WTC11 (cell line): ENCODE measurements at regions not wholly inside any gene's neighbourhood (a gene's known extent, or its start where the extent isn't known, plus 50 kb on each side); places are given as distances from the start of the nearest gene placed in this dataset.
A peak's percentile ranks its signal among the peaks of the same experiment; 100 is the strongest.

Experiments used
- ATAC-seq: fragments of 200-7000 bp; cut with Tn5 transposase; 2 replicates; pipeline ENCODE4 v1.10.0; 2021; ENCODE audit warnings: mild to moderate bottlenecking, moderate library complexity
- CTCF ChIA-PET: fragments of 300-600 bp; sonication (Branson Sonifier 250); formaldehyde crosslinking; loops from one replicate; lab custom pipeline; 2021; ENCODE audit warnings: antibody characterized with exemption; lab: Charles Lee
- POLR2A ChIA-PET: fragments of 350-600 bp; sonication (Branson Sonifier 250); formaldehyde crosslinking; loops from one replicate; lab custom pipeline; 2021; ENCODE audit warnings: antibody characterized with exemption; lab: Charles Lee
- DNase-seq: peaks from one replicate; pipeline ENCODE4 v3.0.0; 2021; ENCODE audit warnings: low spot score
- H3K27ac Mint-ChIP-seq: 2 replicates; pipeline ENCODE4 v1.8.0; 2021; ENCODE audit warnings: mixed read lengths
- H3K27me3 Mint-ChIP-seq: 2 replicates; pipeline ENCODE4 v1.8.0; 2021; ENCODE audit warnings: low read depth, mild to moderate bottlenecking, moderate library complexity, mixed read lengths
- H3K36me3 Mint-ChIP-seq: 2 replicates; pipeline ENCODE4 v1.8.0; 2021; ENCODE audit warnings: mixed read lengths
- H3K4me1 Mint-ChIP-seq: 2 replicates; pipeline ENCODE4 v1.8.0; 2022; ENCODE audit warnings: mixed read lengths
- H3K4me3 Mint-ChIP-seq: 2 replicates; pipeline ENCODE4 v1.8.0; 2021; ENCODE audit warnings: mild to moderate bottlenecking, moderate library complexity, mixed read lengths
- H3K9me3 Mint-ChIP-seq: 2 replicates; pipeline ENCODE4 v1.8.0; 2021; ENCODE audit warnings: mixed read lengths
- CREB1 ChIP-seq: sonication (generic); formaldehyde crosslinking; IDR thresholded peaks from 2 replicates; pipeline ENCODE4 v1.8.0; 2023; ENCODE audit warnings: mild to moderate bottlenecking, missing genetic modification reagents
- ESRRA ChIP-seq: sonication (generic); formaldehyde crosslinking; IDR thresholded peaks from 2 replicates; pipeline ENCODE4 v1.8.1; 2022; ENCODE audit warnings: mild to moderate bottlenecking, missing genetic modification reagents, borderline replicate concordance
- ETV6 ChIP-seq: sonication (generic); formaldehyde crosslinking; IDR thresholded peaks from 2 replicates; pipeline ENCODE4 v1.8.1; 2022; ENCODE audit warnings: mild to moderate bottlenecking, missing genetic modification reagents
- GABPB1 ChIP-seq: sonication (generic); formaldehyde crosslinking; IDR thresholded peaks from 2 replicates; pipeline ENCODE4 v1.8.1; 2023; ENCODE audit warnings: mild to moderate bottlenecking, missing genetic modification reagents
- GTF2I ChIP-seq: fragments of 250-450 bp; sonication (Bioruptor Pico); conservative IDR thresholded peaks from 2 replicates; pipeline ENCODE4 v1.4.0; 2021; ENCODE audit warnings: mild to moderate bottlenecking
- IRF2 ChIP-seq: sonication (generic); formaldehyde crosslinking; IDR thresholded peaks from 2 replicates; pipeline ENCODE4 v1.8.0; 2022; ENCODE audit warnings: low read depth, missing genetic modification reagents, borderline replicate concordance
- MYBL2 ChIP-seq: sonication (generic); formaldehyde crosslinking; IDR thresholded peaks from 2 replicates; pipeline ENCODE4 v1.8.1; 2023; ENCODE audit warnings: mild to moderate bottlenecking, moderate library complexity, missing genetic modification reagents
- NR3C1 ChIP-seq: sonication (generic); formaldehyde crosslinking; conservative IDR thresholded peaks from 2 replicates; pipeline ENCODE4 v1.8.1; 2023; ENCODE audit warnings: low read depth, mild to moderate bottlenecking, missing genetic modification reagents
- SMAD3 ChIP-seq: sonication (generic); formaldehyde crosslinking; IDR thresholded peaks from 2 replicates; pipeline ENCODE4 v1.8.0; 2022; ENCODE audit warnings: missing genetic modification reagents, mild to moderate bottlenecking, borderline replicate concordance
- SMAD4 ChIP-seq: sonication (generic); formaldehyde crosslinking; IDR thresholded peaks from 2 replicates; pipeline ENCODE4 v1.8.0; 2022; ENCODE audit warnings: mild to moderate bottlenecking, missing genetic modification reagents
- TP53 ChIP-seq: sonication (generic); formaldehyde crosslinking; IDR thresholded peaks from 2 replicates; pipeline ENCODE4 v1.8.1; 2023; ENCODE audit warnings: mild to moderate bottlenecking, missing genetic modification reagents
- ZNF416 ChIP-seq: fragments of 250-450 bp; sonication (Bioruptor Pico); IDR thresholded peaks from 2 replicates; pipeline ENCODE4 v1.9.0; 2021; ENCODE audit warnings: mild to moderate bottlenecking, inconsistent platforms
- ZNF423 ChIP-seq: fragments of 250-450 bp; sonication (Bioruptor Pico); IDR thresholded peaks from 2 replicates; pipeline ENCODE4 v2.1.2; 2022; ENCODE audit warnings: mild to moderate bottlenecking, moderate library complexity
- TF ChIP-seq, protein P1 (sequence below): fragments of 250-450 bp; sonication (Bioruptor Pico); conservative IDR thresholded peaks from 2 replicates; pipeline ENCODE4 v1.9.0; 2021; ENCODE audit warnings: mild to moderate bottlenecking
- TF ChIP-seq, protein P2 (sequence below): sonication (generic); formaldehyde crosslinking; IDR thresholded peaks from 2 replicates; pipeline ENCODE4 v1.8.1; 2022; ENCODE audit warnings: missing genetic modification reagents, borderline replicate concordance
- TF ChIP-seq, protein P3 (sequence below): sonication (generic); formaldehyde crosslinking; IDR thresholded peaks from 2 replicates; pipeline ENCODE4 v1.8.0; 2023; ENCODE audit warnings: mild to moderate bottlenecking, missing genetic modification reagents
- TF ChIP-seq, protein P4 (sequence below): sonication (generic); formaldehyde crosslinking; IDR thresholded peaks from 2 replicates; pipeline ENCODE4 v1.8.1; 2022; ENCODE audit warnings: low read depth, missing genetic modification reagents, borderline replicate concordance
- TF ChIP-seq, protein P5 (sequence below): fragments of 250-450 bp; sonication (Bioruptor Pico); IDR thresholded peaks from 2 replicates; pipeline ENCODE4 v1.9.0; 2021; ENCODE audit warnings: mild to moderate bottlenecking
- TF ChIP-seq, protein P6 (sequence below): sonication (generic); formaldehyde crosslinking; IDR thresholded peaks from 2 replicates; pipeline ENCODE4 v1.8.1; 2023; ENCODE audit warnings: mild to moderate bottlenecking, missing genetic modification reagents, moderate library complexity

DNA sequence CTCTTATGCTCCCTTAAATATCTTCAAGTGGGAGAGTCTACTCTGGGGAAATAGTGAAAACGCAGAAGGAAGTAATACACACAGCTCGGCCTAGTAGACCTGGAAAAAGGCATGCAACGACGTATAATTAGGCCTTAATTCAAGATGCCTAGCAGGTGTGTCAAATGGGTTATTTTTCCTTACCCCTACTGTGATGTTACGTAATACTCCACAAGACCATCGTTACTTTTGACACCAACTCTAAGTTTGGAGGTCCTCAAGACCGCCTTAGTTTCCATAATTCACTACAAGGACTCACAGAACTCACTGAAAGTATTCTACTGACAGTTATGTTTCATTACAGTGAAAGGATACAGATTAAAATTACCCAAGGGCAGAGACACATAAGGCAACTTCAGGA lies 1024.3 kb upstream of the MAP3K7 start:
- Mint-ChIP-seq H3K27me3 (no peaks in the 10 kb centered on the region), H3K27ac (no peak overlapping the region), H3K4me3 (no peak overlapping the region)
- CTCF ChIA-PET: no interaction called here
- no peak for DNase-seq
- POLR2A ChIA-PET: no interaction called here
- TF ChIP-seq GTF2I (CRISPR knock-in tag): no peak
- TF ChIP-seq MYBL2 (CRISPR knock-in tag): no peak
- TF ChIP-seq SMAD4 (CRISPR knock-in tag): no peak
- no peak for TF ChIP-seq GABPB1 (CRISPR knock-in tag)
- TF ChIP-seq, protein P1, sequence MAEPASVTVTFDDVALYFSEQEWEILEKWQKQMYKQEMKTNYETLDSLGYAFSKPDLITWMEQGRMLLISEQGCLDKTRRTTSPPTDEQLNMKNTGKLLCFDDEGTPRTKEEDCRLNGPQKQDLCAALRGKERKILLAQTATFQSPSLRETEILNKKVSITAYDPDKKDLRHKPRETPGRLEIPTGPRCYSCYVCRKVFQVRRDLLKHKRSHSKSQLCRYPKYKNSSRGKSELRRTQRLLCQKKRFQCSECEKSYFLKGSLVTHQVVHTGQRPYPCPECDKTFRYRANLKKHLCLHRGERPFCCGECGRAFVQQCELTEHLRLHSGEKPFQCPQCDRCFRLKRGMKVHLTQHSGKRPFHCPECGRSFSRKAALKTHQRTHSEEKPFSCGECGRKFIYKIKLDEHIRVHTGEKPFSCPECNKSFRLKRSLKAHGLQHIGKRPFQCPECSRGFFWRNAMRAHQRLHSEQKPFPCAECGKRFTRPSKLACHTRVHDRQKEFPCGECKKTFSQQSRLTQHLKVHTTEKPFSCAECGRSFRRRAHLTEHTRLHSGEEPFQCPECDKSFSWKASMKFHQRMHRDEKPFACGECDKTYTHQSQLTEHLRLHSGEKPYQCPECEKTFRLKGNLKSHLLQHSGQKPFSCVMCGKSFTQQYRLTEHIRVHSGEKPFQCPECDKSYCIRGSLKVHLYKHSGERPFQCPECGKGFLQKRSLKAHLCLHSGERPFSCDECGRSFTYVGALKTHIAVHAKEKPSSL (CRISPR knock-in tag): no peak
- TF ChIP-seq, all 79 proteins: peak for 0
- no peaks in the 10 kb centered on the region for H3K36me3 Mint-ChIP-seq
- no peaks in the 10 kb centered on the region for H3K9me3 Mint-ChIP-seq
- H3K4me1 Mint-ChIP-seq: no peaks in the 10 kb centered on the region; the same call in 1 of the 2 replicates
- no peak for ATAC-seq

DNA sequence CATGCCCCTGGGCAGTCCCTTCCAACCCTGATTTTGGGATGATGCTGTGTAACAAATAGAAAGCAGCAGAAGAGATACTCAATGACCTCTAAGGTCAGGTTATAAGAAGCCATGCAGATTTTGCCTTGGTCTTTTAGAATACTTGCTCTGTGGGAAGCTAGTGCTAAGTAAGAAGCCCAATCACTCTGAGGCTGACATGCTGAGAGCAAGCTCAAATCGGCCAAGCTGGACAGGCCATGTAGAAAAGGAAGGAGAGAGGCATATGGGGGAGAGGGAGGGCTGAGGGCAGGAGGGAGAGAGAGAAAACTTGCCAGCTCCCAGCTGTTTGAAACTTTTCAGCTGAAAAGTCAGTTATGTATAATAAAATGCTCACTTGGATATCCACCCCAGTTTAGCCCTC lies 1021.6 kb upstream of the MAP3K7 start:
- no peak for TF ChIP-seq ETV6 (CRISPR knock-in tag)
- no peak for TF ChIP-seq NR3C1
- TF ChIP-seq ZNF423: no peak
- no peak for TF ChIP-seq SMAD3
- TF ChIP-seq, protein P2, sequence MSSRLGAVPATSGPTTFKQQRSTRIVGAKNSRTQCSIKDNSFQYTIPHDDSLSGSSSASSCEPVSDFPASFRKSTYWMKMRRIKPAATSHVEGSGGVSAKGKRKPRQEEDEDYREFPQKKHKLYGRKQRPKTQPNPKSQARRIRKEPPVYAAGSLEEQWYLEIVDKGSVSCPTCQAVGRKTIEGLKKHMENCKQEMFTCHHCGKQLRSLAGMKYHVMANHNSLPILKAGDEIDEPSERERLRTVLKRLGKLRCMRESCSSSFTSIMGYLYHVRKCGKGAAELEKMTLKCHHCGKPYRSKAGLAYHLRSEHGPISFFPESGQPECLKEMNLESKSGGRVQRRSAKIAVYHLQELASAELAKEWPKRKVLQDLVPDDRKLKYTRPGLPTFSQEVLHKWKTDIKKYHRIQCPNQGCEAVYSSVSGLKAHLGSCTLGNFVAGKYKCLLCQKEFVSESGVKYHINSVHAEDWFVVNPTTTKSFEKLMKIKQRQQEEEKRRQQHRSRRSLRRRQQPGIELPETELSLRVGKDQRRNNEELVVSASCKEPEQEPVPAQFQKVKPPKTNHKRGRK (CRISPR knock-in tag): no peak
- TF ChIP-seq, protein P3, sequence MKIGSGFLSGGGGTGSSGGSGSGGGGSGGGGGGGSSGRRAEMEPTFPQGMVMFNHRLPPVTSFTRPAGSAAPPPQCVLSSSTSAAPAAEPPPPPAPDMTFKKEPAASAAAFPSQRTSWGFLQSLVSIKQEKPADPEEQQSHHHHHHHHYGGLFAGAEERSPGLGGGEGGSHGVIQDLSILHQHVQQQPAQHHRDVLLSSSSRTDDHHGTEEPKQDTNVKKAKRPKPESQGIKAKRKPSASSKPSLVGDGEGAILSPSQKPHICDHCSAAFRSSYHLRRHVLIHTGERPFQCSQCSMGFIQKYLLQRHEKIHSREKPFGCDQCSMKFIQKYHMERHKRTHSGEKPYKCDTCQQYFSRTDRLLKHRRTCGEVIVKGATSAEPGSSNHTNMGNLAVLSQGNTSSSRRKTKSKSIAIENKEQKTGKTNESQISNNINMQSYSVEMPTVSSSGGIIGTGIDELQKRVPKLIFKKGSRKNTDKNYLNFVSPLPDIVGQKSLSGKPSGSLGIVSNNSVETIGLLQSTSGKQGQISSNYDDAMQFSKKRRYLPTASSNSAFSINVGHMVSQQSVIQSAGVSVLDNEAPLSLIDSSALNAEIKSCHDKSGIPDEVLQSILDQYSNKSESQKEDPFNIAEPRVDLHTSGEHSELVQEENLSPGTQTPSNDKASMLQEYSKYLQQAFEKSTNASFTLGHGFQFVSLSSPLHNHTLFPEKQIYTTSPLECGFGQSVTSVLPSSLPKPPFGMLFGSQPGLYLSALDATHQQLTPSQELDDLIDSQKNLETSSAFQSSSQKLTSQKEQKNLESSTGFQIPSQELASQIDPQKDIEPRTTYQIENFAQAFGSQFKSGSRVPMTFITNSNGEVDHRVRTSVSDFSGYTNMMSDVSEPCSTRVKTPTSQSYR (CRISPR knock-in tag): no peak
- no peak for TF ChIP-seq IRF2 (CRISPR knock-in tag)
- no peak for TF ChIP-seq CREB1
- TF ChIP-seq, protein P4, sequence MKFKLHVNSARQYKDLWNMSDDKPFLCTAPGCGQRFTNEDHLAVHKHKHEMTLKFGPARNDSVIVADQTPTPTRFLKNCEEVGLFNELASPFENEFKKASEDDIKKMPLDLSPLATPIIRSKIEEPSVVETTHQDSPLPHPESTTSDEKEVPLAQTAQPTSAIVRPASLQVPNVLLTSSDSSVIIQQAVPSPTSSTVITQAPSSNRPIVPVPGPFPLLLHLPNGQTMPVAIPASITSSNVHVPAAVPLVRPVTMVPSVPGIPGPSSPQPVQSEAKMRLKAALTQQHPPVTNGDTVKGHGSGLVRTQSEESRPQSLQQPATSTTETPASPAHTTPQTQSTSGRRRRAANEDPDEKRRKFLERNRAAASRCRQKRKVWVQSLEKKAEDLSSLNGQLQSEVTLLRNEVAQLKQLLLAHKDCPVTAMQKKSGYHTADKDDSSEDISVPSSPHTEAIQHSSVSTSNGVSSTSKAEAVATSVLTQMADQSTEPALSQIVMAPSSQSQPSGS (CRISPR knock-in tag): no peak
- TF ChIP-seq ESRRA: no peak
- TF ChIP-seq ZNF416 (CRISPR knock-in tag): no peak
- no peak for TF ChIP-seq TP53
- TF ChIP-seq, protein P5, sequence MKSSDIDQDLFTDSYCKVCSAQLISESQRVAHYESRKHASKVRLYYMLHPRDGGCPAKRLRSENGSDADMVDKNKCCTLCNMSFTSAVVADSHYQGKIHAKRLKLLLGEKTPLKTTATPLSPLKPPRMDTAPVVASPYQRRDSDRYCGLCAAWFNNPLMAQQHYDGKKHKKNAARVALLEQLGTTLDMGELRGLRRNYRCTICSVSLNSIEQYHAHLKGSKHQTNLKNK (CRISPR knock-in tag): no peak
- TF ChIP-seq, protein P6, sequence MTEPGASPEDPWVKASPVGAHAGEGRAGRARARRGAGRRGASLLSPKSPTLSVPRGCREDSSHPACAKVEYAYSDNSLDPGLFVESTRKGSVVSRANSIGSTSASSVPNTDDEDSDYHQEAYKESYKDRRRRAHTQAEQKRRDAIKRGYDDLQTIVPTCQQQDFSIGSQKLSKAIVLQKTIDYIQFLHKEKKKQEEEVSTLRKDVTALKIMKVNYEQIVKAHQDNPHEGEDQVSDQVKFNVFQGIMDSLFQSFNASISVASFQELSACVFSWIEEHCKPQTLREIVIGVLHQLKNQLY (CRISPR knock-in tag): no peak
- TF ChIP-seq, all 79 proteins: peak for 0
- Mint-ChIP-seq H3K27ac (0 out of 2 replicates have a peak overlapping the region, but pooled peaks have one; percentile 70), H3K36me3 (no peaks in the 10 kb centered on the region), H3K27me3 (no peaks in the 10 kb centered on the region), H3K4me1 (no peaks in the 10 kb centered on the region; the same call in 1 of the 2 replicates), H3K9me3 (no peaks in the 10 kb centered on the region), H3K4me3 (no peak overlapping the region)
- POLR2A ChIA-PET: no interaction called here
- CTCF ChIA-PET: no interaction called here
- DNase-seq (peak; percentile 11), ATAC-seq (no peak)
